H1 (cell line): ENCODE measurements at regions not wholly inside any gene's neighbourhood (a gene's known extent, or its start where the extent isn't known, plus 50 kb on each side); places are given as distances from the start of the nearest gene placed in this dataset.

Experiments
- CTCF ChIA-PET: fragments of 300-600 bp; sonication (Branson Sonifier 250); formaldehyde crosslinking; loops from one replicate; lab custom pipeline; 2021; ENCODE audit not compliant: partially characterized antibody; lab: Charles Lee
- POLR2A ChIA-PET: fragments of 300-600 bp; sonication (Branson Sonifier 250); formaldehyde crosslinking; loops from one replicate; lab custom pipeline; 2021; ENCODE audit warnings: inconsistent platforms; ENCODE audit not compliant: partially characterized antibody; lab: Charles Lee
- DNase-seq, 2 experiments: peaks; one replicate each; pipeline versions ENCODE4 v3.0.0 to v3.0.0-alpha.2; 2010 to 2022; ENCODE audit warnings: low spot score in 2 of 2, low read depth in 1 of 2, mixed read lengths in 1 of 2
- FAIRE-seq: peaks from 2 replicates; lab custom pipeline; 2011; peaks lifted over from hg19 to GRCh38; lab: Jason Lieb, UNC
- H2AFZ ChIP-seq: 2 replicates; pipeline ENCODE4 v1.8.1; 2012; ENCODE audit warnings: low read length, inconsistent platforms
- H2AK5ac ChIP-seq: 2 replicates; pipeline ENCODE4 v1.6.1; 2013; ENCODE audit warnings: low read depth, low read length
- H2BK120ac ChIP-seq: replicated peaks from 2 replicates; pipeline ENCODE3; 2013; ENCODE audit warnings: low read depth, low read length, inconsistent platforms
- H2BK12ac ChIP-seq: 2 replicates; pipeline ENCODE4 v1.6.1; 2013; ENCODE audit warnings: low read depth, low read length
- H2BK15ac ChIP-seq: 2 replicates; pipeline ENCODE4 v1.6.1; 2013; ENCODE audit warnings: low read length
- H2BK20ac ChIP-seq: 2 replicates; pipeline ENCODE4 v1.6.1; 2013; ENCODE audit warnings: low read length
- H2BK5ac ChIP-seq: 2 replicates; pipeline ENCODE4 v1.6.1; 2013; ENCODE audit warnings: low read depth, low read length
- H3K14ac ChIP-seq: 2 replicates; pipeline ENCODE4 v1.6.1; 2013; ENCODE audit warnings: inconsistent platforms; ENCODE audit not compliant: insufficient read length
- H3K18ac ChIP-seq: 2 replicates; pipeline ENCODE4 v1.6.1; 2013; ENCODE audit warnings: low read length; ENCODE audit errors: extremely low read depth
- H3K23ac ChIP-seq: 2 replicates; pipeline ENCODE4 v1.6.1; 2013; ENCODE audit warnings: inconsistent platforms; ENCODE audit not compliant: insufficient read length
- H3K23me2 ChIP-seq: 2 replicates; pipeline ENCODE4 v1.6.1; 2013; ENCODE audit warnings: low read depth, low read length
- H3K27ac ChIP-seq: 2 replicates; pipeline ENCODE4 v1.6.1; 2011; ENCODE audit warnings: low read depth, low read length, inconsistent platforms
- H3K27me3 ChIP-seq, 4 experiments: replicated peaks in 1 of 4; 1 replicate in 1 of 4; 2 replicates in 3 of 4; pipeline versions ENCODE4 v1.6.1 to v1.8.1; 2011 to 2013; ENCODE audit warnings: low read length in 3 of 4, mild to moderate bottlenecking in 3 of 4, inconsistent platforms in 2 of 4, mixed read lengths in 2 of 4, moderate library complexity in 1 of 4; ENCODE audit not compliant: control insufficient read depth in 3 of 4, insufficient read depth in 3 of 4; ENCODE audit errors: extremely low read depth in 1 of 4
- H3K36me3 ChIP-seq, 4 experiments: 2 replicates each; pipeline versions ENCODE4 v1.6.1 to v1.8.1; 2011 to 2013; ENCODE audit warnings: mild to moderate bottlenecking in 4 of 4, low read length in 3 of 4, moderate library complexity in 2 of 4, control low read depth in 1 of 4, inconsistent platforms in 1 of 4; ENCODE audit not compliant: insufficient read depth in 4 of 4, control insufficient read depth in 2 of 4
- H3K4ac ChIP-seq: replicated peaks from 2 replicates; pipeline ENCODE3; 2013; ENCODE audit warnings: low read length, low read depth, mixed read lengths, inconsistent platforms; ENCODE audit not compliant: insufficient read length
- H3K4me1 ChIP-seq, 4 experiments: replicated peaks in 1 of 4; 1 replicate in 1 of 4; 2 replicates in 3 of 4; pipeline versions ENCODE4 v1.6.1 to v1.8.1; 2011 to 2013; ENCODE audit warnings: low read length in 3 of 4, inconsistent platforms in 2 of 4, mixed read lengths in 1 of 4; ENCODE audit not compliant: insufficient read depth in 4 of 4, control insufficient read depth in 3 of 4
- H3K4me2 ChIP-seq, 2 experiments: 2 replicates each; pipeline versions ENCODE4 v1.6.1 to v1.8.1; 2011 to 2013; ENCODE audit warnings: low read depth in 2 of 2, low read length in 2 of 2, control low read depth in 1 of 2, inconsistent platforms in 1 of 2, mild to moderate bottlenecking in 1 of 2; ENCODE audit not compliant: insufficient read depth in 1 of 2
- H3K4me3 ChIP-seq, 4 experiments: fragments of 200-600, 300-600 bp in 1 of 4; sonication (generic), shearing (Covaris generic), sonication (Bioruptor Twin) in 1 of 4; 2 replicates each; pipeline versions ENCODE4 v1.5.1 to v1.8.1; 2011 to 2016; ENCODE audit warnings: low read length in 4 of 4, low read depth in 3 of 4, control low read depth in 2 of 4, inconsistent platforms in 2 of 4, mild to moderate bottlenecking in 2 of 4, mixed read lengths in 1 of 4, moderate library complexity in 1 of 4; ENCODE audit not compliant: insufficient read depth in 2 of 4; ENCODE audit errors: extremely low read depth in 1 of 4
- H3K56ac ChIP-seq: replicated peaks from 2 replicates; pipeline ENCODE3; 2013; ENCODE audit warnings: low read depth, mild to moderate bottlenecking, mixed read lengths, low read length, inconsistent platforms; ENCODE audit not compliant: insufficient read length
- H3K79me1 ChIP-seq: 2 replicates; pipeline ENCODE4 v1.6.1; 2013; ENCODE audit warnings: low read depth, low read length, control low read depth
- H3K79me2 ChIP-seq, 2 experiments: 2 replicates each; pipeline versions ENCODE4 v1.6.1 to v1.8.1; 2012 to 2013; ENCODE audit warnings: low read length in 2 of 2, mild to moderate bottlenecking in 2 of 2, inconsistent platforms in 1 of 2; ENCODE audit not compliant: insufficient read depth in 2 of 2, control insufficient read depth in 1 of 2
- H3K9ac ChIP-seq, 4 experiments: replicated peaks in 1 of 4; 1 replicate in 1 of 4; 2 replicates in 3 of 4; pipeline versions ENCODE4 v1.6.1 to v1.8.1; 2011 to 2013; ENCODE audit warnings: low read depth in 3 of 4, low read length in 3 of 4, control low read depth in 2 of 4, mild to moderate bottlenecking in 2 of 4, moderate library complexity in 2 of 4, inconsistent platforms in 1 of 4; ENCODE audit errors: extremely low read depth in 1 of 4
- H3K9me3 ChIP-seq, 2 experiments: 2 replicates each; pipeline versions ENCODE4 v1.6.1 to v1.8.1; 2012 to 2013; ENCODE audit warnings: mild to moderate bottlenecking in 2 of 2, moderate library complexity in 2 of 2, control low read depth in 1 of 2, inconsistent platforms in 1 of 2, low read depth in 1 of 2, low read length in 1 of 2, mixed read lengths in 1 of 2; ENCODE audit not compliant: insufficient read depth in 2 of 2
- H4K20me1 ChIP-seq, 2 experiments: replicated peaks in 1 of 2; 2 replicates each; pipeline versions ENCODE3 to v1.8.1; 2011 to 2013; ENCODE audit warnings: inconsistent platforms in 2 of 2, low read length in 2 of 2, mild to moderate bottlenecking in 1 of 2; ENCODE audit not compliant: insufficient read depth in 2 of 2, control insufficient read depth in 1 of 2
- H4K5ac ChIP-seq: 2 replicates; pipeline ENCODE4 v1.6.1; 2013; ENCODE audit warnings: low read length, low read depth, mixed read lengths, inconsistent platforms; ENCODE audit not compliant: insufficient read length
- H4K8ac ChIP-seq: 2 replicates; pipeline ENCODE4 v1.8.0; 2013; ENCODE audit warnings: mild to moderate bottlenecking, moderate library complexity, low read length, inconsistent platforms; ENCODE audit not compliant: insufficient read depth; ENCODE audit errors: extremely low read depth
- H4K91ac ChIP-seq: replicated peaks from 2 replicates; pipeline ENCODE3; 2013; ENCODE audit warnings: low read length, mixed read lengths, inconsistent platforms; ENCODE audit not compliant: insufficient read length
- BRCA1 ChIP-seq: IDR thresholded peaks from 2 replicates; pipeline ENCODE4 v1.6.1; 2012; ENCODE audit warnings: low read depth, low read length, improper control_type of control experiment
- CBX5 ChIP-seq: fragments of 300-800, 300-1000 bp; sonication (generic); IDR thresholded peaks from 2 replicates; pipeline ENCODE4 v1.7.1; 2016; ENCODE audit warnings: antibody characterized with exemption, low read length, low read depth
- CREB1 ChIP-seq: IDR thresholded peaks from 2 replicates; pipeline ENCODE4 v1.6.1; 2012; ENCODE audit warnings: inconsistent platforms
- GTF2F1 ChIP-seq: IDR thresholded peaks from 2 replicates; pipeline ENCODE4 v1.6.1; 2012; ENCODE audit warnings: low read depth, low read length, improper control_type of control experiment, borderline replicate concordance
- HDAC6 ChIP-seq: IDR thresholded peaks from one replicate; pipeline ENCODE4 v1.7.1; 2012; ENCODE audit warnings: low read depth, mild to moderate bottlenecking, inconsistent platforms, low read length, moderate library complexity
- JUND ChIP-seq: IDR thresholded peaks from 2 replicates; pipeline ENCODE4 v1.6.1; 2011; ENCODE audit warnings: mild to moderate bottlenecking, improper control_type of control experiment, low read length
- KDM1A ChIP-seq: fragments of 200-600, 300-600 bp; sonication (generic); IDR thresholded peaks from 2 replicates; pipeline ENCODE4 v1.7.1; 2016; ENCODE audit warnings: mild to moderate bottlenecking, low read length, borderline replicate concordance
- SIX5 ChIP-seq: IDR thresholded peaks from 2 replicates; pipeline ENCODE4 v1.6.1; 2011; ENCODE audit warnings: mild to moderate bottlenecking, low read depth, low read length
- SP1 ChIP-seq: IDR thresholded peaks from 2 replicates; pipeline ENCODE4 v1.6.1; 2011; ENCODE audit warnings: low read depth, low read length
- ZNF274 ChIP-seq: IDR thresholded peaks from 2 replicates; pipeline ENCODE4 v1.7.0; 2012; ENCODE audit warnings: low read length, borderline replicate concordance; ENCODE audit errors: extremely low read depth
- WGBS, 2 experiments: shearing (Covaris generic) in 1 of 2; methylation state at CpG; one replicate each; pipeline versions ENCODE4 v1.1.6 to v1.1.7; 2013 to 2015; ENCODE audit warnings: low lambda C conversion rate in 2 of 2, mixed read lengths in 2 of 2, inconsistent platforms in 1 of 2, low coverage in 1 of 2, missing lambda C conversion rate in 1 of 2; ENCODE audit not compliant: insufficient replicate concordance in 2 of 2, insufficient coverage in 1 of 2, insufficient read length in 1 of 2; ENCODE audit errors: extremely low coverage in 1 of 2, missing lambda C conversion rate in 1 of 2; 5-methylcytosine and 5-hydroxymethylcytosine counted together
- TF ChIP-seq, protein P1 (sequence below): IDR thresholded peaks from 2 replicates; pipeline ENCODE4 v1.6.1; 2012; ENCODE audit warnings: inconsistent platforms
- TF ChIP-seq, protein P2 (sequence below): IDR thresholded peaks from 2 replicates; pipeline ENCODE4 v1.6.1; 2011; ENCODE audit warnings: low read length, improper control_type of control experiment

DNA sequence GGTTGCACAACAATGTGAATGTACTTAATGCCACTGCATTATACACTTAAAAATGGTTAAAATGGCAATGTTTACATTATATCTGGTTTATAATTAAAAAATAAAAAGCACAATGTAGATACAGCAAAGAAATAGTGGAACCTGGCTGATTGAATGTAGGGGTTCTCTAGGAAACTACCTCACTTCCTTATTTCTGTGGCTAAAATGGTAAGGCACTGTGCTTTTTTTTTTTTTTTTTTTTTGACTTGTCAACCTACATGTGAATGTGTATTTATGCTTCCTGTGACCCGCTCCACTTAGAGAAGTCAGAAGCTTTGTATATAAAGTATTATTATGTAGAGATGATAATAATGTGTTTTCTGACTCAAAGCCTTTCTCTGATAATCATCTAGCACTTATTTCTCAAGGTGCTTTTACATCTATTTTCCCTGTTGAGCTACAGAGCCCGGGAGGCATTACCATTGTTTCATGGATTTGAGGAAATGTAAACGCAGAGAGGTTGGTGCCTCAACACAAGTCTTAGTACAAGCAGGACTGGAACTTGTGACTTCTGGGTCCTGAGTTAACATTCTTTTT, 55.0 kb downstream of the SOX4 start:
- H2BK20ac ChIP-seq, result no peak overlapping the region
- no peak overlapping the region for H2BK15ac ChIP-seq
- no peak overlapping the region for H3K56ac ChIP-seq
- H3K23me2 ChIP-seq, result no peaks in the 10 kb centered on the region
- H3K23ac ChIP-seq, result no peak overlapping the region
- TF ChIP-seq ZNF274 (no peak), JUND (no peak), HDAC6 (no peak), CREB1 (no peak), BRCA1 (no peak), SIX5 (no peak), KDM1A (no peak), SP1 (no peak), GTF2F1 (no peak), CBX5 (no peak)
- TF ChIP-seq, protein P1, sequence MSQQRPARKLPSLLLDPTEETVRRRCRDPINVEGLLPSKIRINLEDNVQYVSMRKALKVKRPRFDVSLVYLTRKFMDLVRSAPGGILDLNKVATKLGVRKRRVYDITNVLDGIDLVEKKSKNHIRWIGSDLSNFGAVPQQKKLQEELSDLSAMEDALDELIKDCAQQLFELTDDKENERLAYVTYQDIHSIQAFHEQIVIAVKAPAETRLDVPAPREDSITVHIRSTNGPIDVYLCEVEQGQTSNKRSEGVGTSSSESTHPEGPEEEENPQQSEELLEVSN, result no peak
- TF ChIP-seq, protein P2, sequence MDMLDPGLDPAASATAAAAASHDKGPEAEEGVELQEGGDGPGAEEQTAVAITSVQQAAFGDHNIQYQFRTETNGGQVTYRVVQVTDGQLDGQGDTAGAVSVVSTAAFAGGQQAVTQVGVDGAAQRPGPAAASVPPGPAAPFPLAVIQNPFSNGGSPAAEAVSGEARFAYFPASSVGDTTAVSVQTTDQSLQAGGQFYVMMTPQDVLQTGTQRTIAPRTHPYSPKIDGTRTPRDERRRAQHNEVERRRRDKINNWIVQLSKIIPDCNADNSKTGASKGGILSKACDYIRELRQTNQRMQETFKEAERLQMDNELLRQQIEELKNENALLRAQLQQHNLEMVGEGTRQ, result no peak
- no peak overlapping the region for H3K18ac ChIP-seq
- no peak overlapping the region for H4K5ac ChIP-seq
- no peak overlapping the region for H3K27ac ChIP-seq
- H3K36me3 ChIP-seq, result no peaks in the 10 kb centered on the region
- H3K14ac ChIP-seq, result no peak overlapping the region
- no peak overlapping the region for H2BK12ac ChIP-seq
- FAIRE-seq (no peak), DNase-seq (no peak)
- no peak overlapping the region for H2BK120ac ChIP-seq
- no peaks in the 10 kb centered on the region for H3K79me2 ChIP-seq
- H4K91ac ChIP-seq, result no peak overlapping the region
- WGBS, 2 experiments, result 80% methylated on average over 3 of the region's 3 CpGs; no CpG with 5 or more reads in 1 of the 2 experiments
- no peaks in the 10 kb centered on the region for H4K20me1 ChIP-seq
- no peak overlapping the region for H3K4me2 ChIP-seq
- H4K8ac ChIP-seq, result no peak overlapping the region
- H3K9ac ChIP-seq, result no peak overlapping the region; a peak in 1 of 7 replicates
- no peak overlapping the region for H3K4ac ChIP-seq
- ChIA-PET POLR2A (interaction anchor here (0.7 to 1.2 kb wide), 2 partner anchors 9 to 17 kb away, joined by 3 read pairs; no protein-coding TSS in a partner anchor), CTCF (interaction anchor here (0.7 to 1.4 kb wide), 2 partner anchors 23 to 724 kb away, joined by 4 to 5 read pairs; no protein-coding TSS in a partner anchor)
- H2AFZ ChIP-seq, result no peak overlapping the region
- no peaks in the 10 kb centered on the region for H3K27me3 ChIP-seq
- no peak overlapping the region for H2AK5ac ChIP-seq
- H3K4me3 ChIP-seq, result no peak overlapping the region
- H2BK5ac ChIP-seq, result no peak overlapping the region
- H3K4me1 ChIP-seq, result no peaks in the 10 kb centered on the region
- no peaks in the 10 kb centered on the region for H3K79me1 ChIP-seq
- no peaks in the 10 kb centered on the region; a peak in 2 of 4 replicates for H3K9me3 ChIP-seq
